ENCODE measurements at regions not wholly inside any gene's neighbourhood (a gene's known extent, or its start where the extent isn't known, plus 50 kb on each side); places are given as distances from the start of the nearest gene placed in this dataset.
"Not testable (repeated sequence)": the region's sequence is repeated elsewhere in the genome, so short reads cannot be mapped to it uniquely, and the experiment has no call there.

GRCh38 chr1:96915701-96916100 lies 194.1 kb downstream of the PTBP2 start:
- TF ChIP-seq CTCF, POLR2A (IDR thresholded peaks at IDR 0.05): not testable (repeated sequence)
